ENCODE measurements at regions not wholly inside any gene's neighbourhood (a gene's known extent, or its start where the extent isn't known, plus 50 kb on each side); places are given as distances from the start of the nearest gene placed in this dataset.

DNA sequence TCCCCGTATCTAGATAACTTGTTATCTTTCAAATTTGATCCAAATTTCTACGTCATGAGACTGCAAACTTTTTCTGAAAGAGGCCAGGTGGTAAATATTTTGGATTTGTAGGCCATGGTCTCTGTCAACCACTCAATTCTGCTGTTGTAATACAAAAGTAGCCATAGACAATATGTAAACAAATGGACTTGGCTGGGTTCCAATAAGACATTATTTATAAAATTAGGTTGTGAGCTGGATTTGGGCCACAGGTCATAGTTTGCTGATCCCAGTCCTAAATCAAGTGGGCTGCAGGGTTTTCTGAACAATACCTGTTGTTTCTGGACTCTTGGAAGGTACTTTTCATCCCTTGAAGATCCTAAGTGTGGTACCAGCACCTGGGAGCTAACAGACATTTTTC, 1178.0 kb downstream of the SORCS1 start:
- no peak for DNase-seq (ENCODE audit: low read depth)
- in situ Hi-C loops (cut with HindIII; ENCODE audit: low pct_unique_long_range_greater_than_20kb, low sequenced_read_pairs), result no loop called here

DNA sequence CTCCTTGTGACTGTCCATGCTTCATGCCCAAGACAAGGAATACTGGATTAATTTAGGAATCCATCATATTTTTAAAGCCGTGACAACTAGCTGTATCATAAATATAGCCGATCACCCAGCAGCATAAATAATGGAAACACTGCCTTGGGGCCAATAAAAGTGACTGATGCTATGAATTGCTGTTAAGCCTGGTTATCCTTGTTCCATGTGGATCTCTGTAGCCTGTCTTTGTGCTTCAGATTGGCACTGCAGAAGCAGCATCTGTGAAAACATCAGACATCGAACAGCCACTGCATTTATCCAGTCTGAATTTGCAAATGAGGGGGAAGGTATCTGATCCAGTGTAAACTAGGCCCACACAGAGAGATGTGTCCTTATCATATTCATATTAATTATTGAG, 1181.8 kb downstream of the SORCS1 start:
- in situ Hi-C loops (cut with HindIII; ENCODE audit: low pct_unique_long_range_greater_than_20kb, low sequenced_read_pairs), result no loop called here

DNA sequence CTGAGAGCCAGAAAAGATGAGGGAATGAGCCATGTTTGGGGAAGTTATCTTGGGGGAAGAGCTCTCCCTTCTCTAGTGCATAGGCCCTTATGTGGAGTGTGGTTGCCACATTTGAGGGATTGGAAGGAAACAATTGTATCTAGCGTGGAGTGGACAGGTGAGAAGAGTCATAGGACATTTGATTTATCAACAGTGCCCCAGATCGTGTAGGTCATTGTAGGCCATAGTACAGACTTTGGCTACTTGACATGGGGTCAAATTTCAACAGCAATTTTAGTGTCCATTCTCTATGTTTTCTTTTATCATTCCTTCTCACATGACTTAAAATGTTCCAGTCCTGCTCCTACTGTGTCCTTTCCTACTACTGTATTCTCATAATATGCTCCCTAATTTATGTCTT, 1182.8 kb downstream of the SORCS1 start:
- in situ Hi-C loops (cut with HindIII; ENCODE audit: low pct_unique_long_range_greater_than_20kb, low sequenced_read_pairs), result no loop called here
- DNase-seq (ENCODE audit: low read depth), result no peak

More for the DNA sequence above, 1181.8 kb downstream of the SORCS1 start:
- no peak for DNase-seq (ENCODE audit: low read depth)

DNA sequence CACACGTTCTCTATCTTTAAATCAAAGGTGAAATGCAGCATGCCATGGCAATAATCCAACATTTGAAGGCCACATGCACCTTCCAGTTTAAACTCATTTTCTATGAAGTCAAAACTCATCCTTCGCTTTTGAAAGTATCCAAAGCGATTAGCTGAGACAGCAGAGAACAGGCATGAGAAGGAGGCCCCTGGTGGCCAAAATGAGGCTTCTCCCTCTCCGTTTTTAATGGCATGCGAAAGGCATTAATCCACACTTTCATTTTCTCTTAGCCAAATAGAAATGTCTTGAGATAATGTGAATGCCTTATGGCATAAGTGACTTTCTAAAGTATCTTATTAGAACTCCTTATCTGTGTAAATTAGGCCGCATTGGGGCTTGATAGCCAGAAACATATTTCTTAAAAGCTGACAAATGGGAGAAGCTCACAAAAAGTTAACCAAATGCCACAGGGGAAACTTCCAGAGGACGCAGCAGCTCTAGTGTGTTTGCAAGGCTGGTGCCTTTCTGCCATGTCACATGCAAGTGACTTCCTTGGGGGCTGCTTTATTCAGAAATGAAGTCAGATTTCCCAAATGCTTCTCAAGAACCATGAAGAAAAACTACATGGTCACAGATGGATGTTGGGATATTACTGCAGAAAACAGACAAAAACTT, 1189.6 kb downstream of the SORCS1 start:
- in situ Hi-C loops (cut with HindIII; ENCODE audit: low pct_unique_long_range_greater_than_20kb, low sequenced_read_pairs), result no loop called here
- DNase-seq (ENCODE audit: low read depth), result no peak

DNA sequence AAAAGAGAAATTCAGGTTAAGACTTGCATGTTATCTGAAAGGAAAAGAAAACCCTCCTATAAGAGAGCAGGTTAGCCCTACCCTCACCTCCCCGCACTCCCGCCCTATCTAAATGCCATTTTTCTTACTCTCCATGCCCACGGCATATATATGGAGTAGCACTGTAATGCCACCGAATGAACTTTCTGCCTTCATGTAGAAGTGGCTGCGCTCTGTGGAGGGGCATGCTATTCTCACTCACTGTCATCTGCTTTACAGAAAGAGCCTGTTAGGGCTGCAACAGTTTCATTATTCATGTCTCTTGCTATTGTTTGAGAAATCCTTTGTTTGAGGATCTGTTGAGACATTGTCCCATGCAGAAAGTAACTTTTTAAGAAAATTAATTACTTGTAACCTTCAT, 1190.6 kb downstream of the SORCS1 start:
- in situ Hi-C loops (cut with HindIII; ENCODE audit: low pct_unique_long_range_greater_than_20kb, low sequenced_read_pairs), result no loop called here
- no peak for DNase-seq (ENCODE audit: low read depth)

DNA sequence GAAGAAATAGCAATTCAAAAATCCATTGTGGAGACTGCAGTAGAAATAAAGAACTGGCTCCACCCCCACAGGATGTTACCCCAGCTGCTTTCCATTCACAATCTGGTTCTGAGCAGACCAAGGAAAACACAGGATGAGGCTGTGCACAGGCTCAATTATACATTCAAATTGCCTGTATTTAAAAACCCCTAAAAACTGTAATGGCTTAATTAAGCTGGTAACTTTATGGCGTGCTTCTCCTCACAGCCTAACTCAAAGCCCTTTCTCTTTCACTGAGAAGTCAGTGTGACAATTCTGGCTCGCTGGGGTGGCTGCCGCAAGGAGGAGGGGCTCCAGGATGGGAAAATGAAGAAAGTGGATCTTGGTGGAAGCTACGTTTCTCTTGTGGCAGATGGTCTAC, 1191.1 kb downstream of the SORCS1 start:
- no peak for DNase-seq (ENCODE audit: low read depth)
- in situ Hi-C loops (cut with HindIII; ENCODE audit: low pct_unique_long_range_greater_than_20kb, low sequenced_read_pairs), result no loop called here

DNA sequence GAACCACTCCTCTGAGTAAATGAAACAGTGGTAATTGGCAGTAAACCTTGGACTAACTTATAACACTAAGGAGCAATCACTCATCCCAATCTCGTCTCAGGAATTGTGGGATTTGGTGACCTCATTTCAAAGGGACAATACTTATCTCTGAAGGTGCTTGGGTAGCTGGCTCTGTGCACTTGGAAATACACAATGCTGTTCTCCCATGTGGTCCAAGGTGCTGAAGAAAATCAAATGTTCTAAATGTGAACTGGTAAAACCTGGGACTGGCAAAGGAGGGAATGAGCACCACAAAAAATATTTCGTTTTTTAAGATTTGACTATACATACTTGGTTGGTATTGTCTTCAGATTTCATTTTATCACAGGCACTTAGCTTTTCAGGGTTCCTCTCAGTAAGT, 1193.0 kb downstream of the SORCS1 start:
- in situ Hi-C loops (cut with HindIII; ENCODE audit: low pct_unique_long_range_greater_than_20kb, low sequenced_read_pairs), result no loop called here
- DNase-seq (ENCODE audit: low read depth), result no peak

DNA sequence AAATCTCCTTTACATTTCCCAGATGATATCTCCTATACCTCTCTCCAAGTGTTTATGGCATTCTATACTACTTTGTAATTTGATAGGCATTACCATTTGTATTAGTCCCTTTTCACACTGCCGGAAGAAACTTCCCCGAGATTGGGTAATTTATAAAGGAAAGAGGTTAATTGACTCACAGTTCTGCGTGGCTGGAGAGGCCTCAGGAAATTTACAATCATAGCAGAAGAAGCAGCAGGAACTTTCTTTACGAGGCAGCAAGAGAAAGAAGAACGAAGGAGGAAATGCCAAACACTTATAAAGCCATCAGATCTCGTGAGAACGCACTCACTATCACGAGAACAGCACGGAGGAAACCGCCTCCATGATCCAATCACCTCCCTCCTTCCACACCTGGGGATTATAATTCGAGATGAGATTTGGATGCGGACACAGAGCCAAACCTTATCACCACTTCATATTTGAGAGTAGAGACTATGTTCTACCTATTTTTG, 1194.6 kb downstream of the SORCS1 start:
- DNase-seq (ENCODE audit: low read depth), result no peak
- in situ Hi-C loops (cut with HindIII; ENCODE audit: low pct_unique_long_range_greater_than_20kb, low sequenced_read_pairs), result no loop called here

DNA sequence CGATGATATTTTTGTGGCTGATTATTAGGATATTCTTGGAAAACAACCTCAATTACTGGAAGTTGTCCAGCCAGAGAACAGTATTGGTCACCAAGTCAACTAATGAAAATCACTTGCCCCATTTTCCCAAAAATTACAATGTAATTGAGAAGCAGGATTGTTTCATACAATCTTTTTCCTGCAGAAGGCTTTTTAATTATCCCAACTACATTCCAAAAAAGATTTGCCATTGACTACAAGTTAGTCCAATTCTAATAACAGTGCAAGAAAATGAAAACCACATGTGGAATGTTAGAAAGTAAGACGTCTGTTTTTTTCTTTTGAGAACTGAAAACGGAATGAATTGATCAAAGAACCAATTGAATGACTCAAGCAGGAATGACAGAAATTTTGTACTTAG, 1195.8 kb downstream of the SORCS1 start:
- in situ Hi-C loops (cut with HindIII; ENCODE audit: low pct_unique_long_range_greater_than_20kb, low sequenced_read_pairs), result no loop called here
- no peak for DNase-seq (ENCODE audit: low read depth)

DNA sequence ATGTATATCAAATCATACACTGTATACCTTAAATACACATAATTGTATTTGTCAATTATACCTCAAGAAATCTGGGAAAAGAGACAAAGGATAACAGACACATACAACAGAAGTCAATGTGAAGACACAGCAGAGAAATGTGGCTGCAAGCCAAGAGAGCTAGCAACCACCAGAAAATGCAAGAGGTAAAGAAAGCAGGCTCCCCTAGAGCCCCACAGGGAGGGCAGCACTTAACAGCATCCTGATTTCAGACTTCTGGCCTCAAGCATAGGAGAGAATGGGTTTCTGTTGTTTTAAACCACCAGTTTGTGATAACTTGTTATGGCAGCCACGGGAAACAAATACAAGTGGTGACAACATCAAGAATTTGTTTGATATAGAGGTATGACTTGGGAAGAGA, 1197.2 kb downstream of the SORCS1 start:
- in situ Hi-C loops (cut with HindIII; ENCODE audit: low pct_unique_long_range_greater_than_20kb, low sequenced_read_pairs), result no loop called here

DNA sequence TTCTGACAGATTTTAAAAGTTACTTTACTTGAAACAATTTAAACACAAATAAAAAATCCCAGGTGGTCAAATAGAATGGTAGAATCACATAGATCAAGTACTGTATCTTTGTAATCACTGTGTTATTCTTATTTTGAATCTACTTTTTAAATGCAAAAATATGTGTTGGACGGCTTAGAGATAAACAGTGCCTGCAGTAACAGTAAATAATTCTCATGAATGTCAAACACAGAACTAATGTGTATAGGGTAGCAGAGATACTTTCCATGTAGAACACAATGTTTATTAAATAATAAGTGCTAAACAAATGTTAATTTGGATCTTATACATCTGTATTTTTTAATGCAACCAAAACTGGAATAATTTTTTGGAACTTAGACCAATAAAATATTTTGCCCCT, 1199.4 kb downstream of the SORCS1 start:
- in situ Hi-C loops (cut with HindIII; ENCODE audit: low pct_unique_long_range_greater_than_20kb, low sequenced_read_pairs), result no loop called here

More for the DNA sequence above, 1197.2 kb downstream of the SORCS1 start:
- no peak for DNase-seq (ENCODE audit: low read depth)

DNA sequence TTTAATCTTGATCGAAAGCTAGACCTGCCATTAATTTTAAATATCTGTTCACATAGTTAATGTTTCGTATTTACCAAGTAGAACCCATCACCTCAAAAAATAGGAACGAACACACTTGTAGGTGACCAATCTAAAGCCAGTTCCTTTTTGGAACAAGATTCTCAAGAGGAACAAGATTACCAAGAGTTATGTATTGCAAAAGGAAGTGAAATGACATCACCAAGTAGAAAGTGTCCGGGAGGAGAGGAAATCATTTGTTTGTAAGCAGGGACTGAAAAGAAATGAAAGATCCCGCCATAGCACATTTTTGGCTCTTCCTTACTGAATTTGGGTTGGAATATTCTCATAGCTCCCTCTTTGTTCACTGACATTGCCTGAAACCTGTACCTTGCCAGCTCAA, 1200.5 kb downstream of the SORCS1 start:
- DNase-seq (ENCODE audit: low read depth), result no peak
- in situ Hi-C loops (cut with HindIII; ENCODE audit: low pct_unique_long_range_greater_than_20kb, low sequenced_read_pairs), result no loop called here

More for the DNA sequence above, 1199.4 kb downstream of the SORCS1 start:
- DNase-seq (ENCODE audit: low read depth), result no peak

DNA sequence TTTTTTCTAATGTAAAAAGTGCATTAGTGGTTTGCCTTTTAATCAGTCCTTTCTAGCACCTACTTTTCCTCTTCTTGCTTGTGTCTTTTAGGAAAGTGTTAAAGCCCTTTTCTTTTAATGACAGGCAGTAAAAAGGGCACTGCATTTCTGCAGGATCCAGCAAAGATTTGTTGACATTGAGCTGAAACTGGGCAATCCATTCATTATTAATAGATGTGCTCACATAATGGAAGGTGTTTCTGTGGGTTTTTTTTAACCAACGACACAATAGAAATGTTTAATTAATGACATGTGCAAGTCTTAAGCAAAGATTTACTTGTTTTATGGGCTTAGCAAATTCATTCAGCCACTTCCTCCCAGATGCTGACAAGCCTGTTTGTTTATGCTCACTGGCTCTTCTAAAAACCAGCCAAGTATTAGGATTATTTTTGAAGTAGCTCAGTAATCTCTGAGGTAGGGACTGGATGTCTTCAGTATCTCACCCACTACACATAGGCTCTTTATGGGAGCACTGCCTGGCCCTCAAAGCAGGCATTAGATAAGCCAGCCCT, 1201.1 kb downstream of the SORCS1 start:
- no peak for DNase-seq (ENCODE audit: low read depth)
- in situ Hi-C loops (cut with HindIII; ENCODE audit: low pct_unique_long_range_greater_than_20kb, low sequenced_read_pairs), result no loop called here

DNA sequence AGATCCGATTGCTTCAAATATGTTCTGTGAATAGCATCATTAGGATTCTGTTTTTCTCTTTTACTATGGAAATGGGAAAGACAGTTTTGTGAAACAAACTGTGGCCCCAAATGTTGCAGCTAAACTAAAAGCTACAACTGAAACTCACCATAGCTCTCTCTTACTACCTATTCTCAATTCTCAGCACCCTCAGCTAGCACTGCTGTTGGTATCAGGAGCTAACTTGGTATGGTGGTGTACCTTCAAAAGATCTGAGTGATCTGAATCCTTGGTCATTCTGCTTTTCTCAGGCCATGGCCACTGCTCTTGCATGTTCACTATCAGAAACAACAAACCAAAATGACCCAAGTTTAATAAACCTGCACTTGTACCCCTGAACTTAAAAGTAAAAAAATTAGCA, 1208.0 kb downstream of the SORCS1 start:
- DNase-seq (ENCODE audit: low read depth), result no peak
- in situ Hi-C loops (cut with HindIII; ENCODE audit: low pct_unique_long_range_greater_than_20kb, low sequenced_read_pairs), result no loop called here

DNA sequence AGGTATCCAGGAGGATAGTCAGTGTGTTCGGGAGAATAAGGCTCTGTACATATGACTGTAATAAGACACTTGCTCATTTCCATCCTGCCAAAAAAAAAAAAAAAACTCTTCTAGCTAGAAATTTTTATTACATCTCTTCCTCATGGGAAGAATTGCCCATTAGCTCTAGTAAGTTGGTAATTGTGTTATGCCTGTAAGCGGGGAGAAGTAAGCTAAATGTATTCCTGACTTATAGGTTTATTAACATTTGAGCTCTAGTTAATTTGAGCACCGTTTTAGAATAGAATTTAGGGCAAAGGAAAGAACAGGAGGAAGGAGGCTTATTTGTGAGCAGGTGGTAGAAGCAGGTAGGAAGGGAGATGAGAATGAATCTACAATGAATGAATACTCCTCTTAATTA, 1210.6 kb downstream of the SORCS1 start:
- in situ Hi-C loops (cut with HindIII; ENCODE audit: low pct_unique_long_range_greater_than_20kb, low sequenced_read_pairs), result no loop called here
- no peak for DNase-seq (ENCODE audit: low read depth)

DNA sequence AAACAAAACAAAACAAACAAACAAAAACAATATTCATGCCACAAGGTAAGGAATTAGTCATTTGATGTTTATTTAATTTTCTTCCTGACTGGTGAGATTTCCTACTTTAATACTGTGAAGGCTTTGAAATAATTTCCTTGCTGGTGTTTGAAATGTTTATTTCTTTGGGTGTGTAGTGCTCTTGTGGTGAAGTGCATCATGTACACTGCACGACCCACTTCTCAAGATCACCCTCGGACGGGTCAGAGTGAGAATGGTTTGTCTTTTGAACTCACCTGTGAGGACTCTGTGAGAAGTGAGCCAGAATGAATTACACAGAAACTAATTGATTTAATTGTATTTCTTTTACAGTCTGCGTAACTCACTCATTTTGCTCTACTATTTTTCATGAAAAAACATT, 1211.5 kb downstream of the SORCS1 start:
- no peak for DNase-seq (ENCODE audit: low read depth)
- in situ Hi-C loops (cut with HindIII; ENCODE audit: low pct_unique_long_range_greater_than_20kb, low sequenced_read_pairs), result no loop called here

DNA sequence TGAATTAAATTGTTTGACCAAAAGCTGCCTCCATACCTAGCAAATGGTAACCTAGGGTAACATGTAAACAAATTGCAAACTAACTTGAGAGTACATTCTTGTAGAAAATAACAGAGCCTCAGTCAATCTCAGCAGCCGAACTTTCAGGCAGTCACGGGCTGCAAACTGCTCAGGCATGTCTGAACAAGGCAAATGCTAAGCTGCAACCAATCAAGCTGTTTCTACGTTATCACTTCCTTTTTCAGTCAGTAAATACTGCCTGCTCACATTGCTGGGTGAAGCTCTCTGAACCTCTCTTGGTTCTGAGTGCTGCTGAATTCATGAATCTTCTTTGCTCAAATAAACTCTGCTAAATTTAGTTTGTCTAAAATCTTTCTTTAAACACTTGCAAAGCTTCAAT, 1212.4 kb downstream of the SORCS1 start:
- peak; percentile 29 for DNase-seq (ENCODE audit: low read depth)
- in situ Hi-C loops (cut with HindIII; ENCODE audit: low pct_unique_long_range_greater_than_20kb, low sequenced_read_pairs), result no loop called here

DNA sequence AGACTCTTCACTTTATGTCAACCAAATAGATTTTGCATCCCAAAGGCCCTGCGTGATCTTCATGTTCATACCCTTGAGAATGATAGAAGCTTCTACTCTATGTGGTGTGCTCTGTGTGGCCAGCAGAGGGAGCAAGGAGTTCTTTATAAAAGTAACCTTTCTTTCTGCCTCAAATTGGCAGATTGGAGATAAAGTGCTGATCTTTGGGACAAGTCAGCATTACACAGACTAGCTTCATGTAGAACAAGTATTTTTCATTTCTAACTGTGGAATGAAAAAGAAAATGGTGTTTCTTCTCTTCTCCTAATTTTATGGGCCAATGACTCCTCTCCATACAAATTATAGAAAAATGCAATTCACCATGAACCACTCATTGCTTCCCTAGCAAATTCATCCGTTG, 1214.1 kb downstream of the SORCS1 start:
- in situ Hi-C loops (cut with HindIII; ENCODE audit: low pct_unique_long_range_greater_than_20kb, low sequenced_read_pairs), result no loop called here
- peak; percentile 20 for DNase-seq (ENCODE audit: low read depth)

DNA sequence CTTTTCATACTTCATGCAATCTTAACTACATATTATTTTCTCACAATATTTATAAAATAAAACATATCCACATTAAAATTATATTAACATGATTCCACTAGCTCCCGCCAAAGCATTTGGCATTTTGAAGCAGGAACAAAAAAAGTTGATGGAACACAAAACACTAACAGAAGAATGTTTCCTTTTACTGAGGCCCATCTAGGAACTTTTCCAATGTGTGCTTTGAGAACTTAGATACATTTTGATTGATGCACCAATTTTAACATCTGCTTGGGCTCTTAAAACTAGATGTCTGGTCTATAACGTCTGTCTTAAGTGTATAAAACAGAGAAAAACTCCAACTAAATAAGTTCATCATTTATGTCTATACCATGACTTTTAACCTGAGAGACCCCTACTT, 1214.8 kb downstream of the SORCS1 start:
- no peak for DNase-seq (ENCODE audit: low read depth)
- in situ Hi-C loops (cut with HindIII; ENCODE audit: low pct_unique_long_range_greater_than_20kb, low sequenced_read_pairs), result no loop called here

DNA sequence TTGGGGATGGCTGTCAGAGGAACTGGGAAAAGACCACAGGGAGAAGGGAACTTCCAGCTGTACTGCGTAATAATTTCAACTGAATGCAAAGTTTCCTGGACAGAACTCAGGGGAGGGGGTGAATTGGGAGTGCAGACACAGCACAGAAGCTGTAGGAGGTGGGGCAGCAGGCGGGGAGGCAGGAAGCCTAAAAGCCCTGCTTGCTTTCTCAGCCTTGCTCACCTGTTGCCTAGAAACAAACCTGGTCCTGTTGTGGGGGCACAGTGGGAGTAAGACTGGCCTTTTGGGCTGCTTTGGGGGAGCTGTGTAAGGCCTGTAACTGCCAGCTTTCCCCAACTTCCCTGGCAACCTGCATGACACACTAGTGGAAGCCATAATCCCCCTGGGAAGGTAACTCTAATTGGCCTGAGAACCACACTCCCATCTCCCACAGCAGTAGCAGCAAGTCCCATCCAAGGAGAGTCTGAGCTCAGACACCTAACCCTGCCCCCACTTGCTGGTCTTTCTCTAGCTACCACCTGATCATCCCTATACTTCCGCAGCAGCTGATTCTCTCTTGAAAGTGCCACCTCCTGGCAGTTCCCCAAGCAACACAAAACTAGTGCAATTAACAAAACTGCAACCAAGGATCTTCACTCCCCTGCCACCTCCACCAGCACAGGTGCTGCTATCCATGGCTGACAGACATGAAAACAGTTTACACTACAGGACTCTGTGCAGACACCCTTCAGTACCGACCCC, 1239.3 kb downstream of the SORCS1 start:
- DNase-seq (ENCODE audit: low read depth), result no peak
- in situ Hi-C loops (cut with HindIII; ENCODE audit: low pct_unique_long_range_greater_than_20kb, low sequenced_read_pairs), result no loop called here

All from Caki2 (cell line).